Fibroblast of skin of back (primary cell): ENCODE measurements at regions not wholly inside any gene's neighbourhood (a gene's known extent, or its start where the extent isn't known, plus 50 kb on each side); places are given as distances from the start of the nearest gene placed in this dataset.
A peak's percentile ranks its signal among the peaks of the same experiment; 100 is the strongest.

ENCODE experiments used
- DNase-seq: peaks from one replicate; pipeline ENCODE4 v3.0.0-alpha.2; 2013

DNA sequence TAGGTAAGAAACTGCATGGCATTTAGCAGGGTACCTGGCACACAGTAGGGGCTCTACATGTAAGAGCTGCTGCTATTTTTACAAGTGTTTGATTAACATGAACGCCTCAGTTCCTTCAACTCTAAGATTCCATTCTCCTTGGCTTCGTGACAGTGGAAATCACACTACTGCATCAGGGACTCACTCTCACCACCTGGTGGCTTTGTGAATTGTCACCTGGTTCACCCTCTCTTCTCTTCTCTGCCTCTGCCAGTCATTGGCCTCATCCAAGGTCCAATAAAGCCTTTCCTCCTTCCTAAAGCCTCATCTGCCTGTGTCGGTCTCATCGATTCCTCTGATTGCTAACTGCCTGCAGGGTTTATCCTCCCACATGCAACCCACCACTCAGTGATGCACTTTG, 476.4 kb downstream of the VRK1 start:
- no peak for DNase-seq

GRCh38 chr14:97274626-97275025, 477.4 kb downstream of the VRK1 start:
- DNase-seq: no peak

- no peak for DNase-seq
Observed at GRCh38 chr14:97275276-97275675, 478.1 kb downstream of the VRK1 start.

DNA sequence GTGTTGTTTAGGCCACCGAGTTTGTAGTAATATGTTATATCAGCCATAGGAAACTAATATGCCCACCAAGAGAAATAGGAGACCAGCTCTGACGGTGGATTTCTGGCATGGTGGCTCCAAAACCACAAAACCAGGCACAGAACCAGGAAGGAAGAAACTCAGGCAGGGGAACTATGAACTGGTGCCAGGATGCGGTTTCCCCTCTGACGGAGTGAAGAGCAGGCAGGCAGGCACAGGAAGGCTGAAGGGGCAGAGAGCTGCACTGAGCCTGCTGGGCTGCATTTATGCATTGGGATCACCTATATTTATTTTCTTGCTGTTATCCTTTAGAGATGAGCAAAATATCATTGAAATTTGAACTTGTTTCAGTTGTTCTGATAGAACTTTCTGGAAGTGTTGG, 479.4 kb downstream of the VRK1 start:
- no peak for DNase-seq

DNA sequence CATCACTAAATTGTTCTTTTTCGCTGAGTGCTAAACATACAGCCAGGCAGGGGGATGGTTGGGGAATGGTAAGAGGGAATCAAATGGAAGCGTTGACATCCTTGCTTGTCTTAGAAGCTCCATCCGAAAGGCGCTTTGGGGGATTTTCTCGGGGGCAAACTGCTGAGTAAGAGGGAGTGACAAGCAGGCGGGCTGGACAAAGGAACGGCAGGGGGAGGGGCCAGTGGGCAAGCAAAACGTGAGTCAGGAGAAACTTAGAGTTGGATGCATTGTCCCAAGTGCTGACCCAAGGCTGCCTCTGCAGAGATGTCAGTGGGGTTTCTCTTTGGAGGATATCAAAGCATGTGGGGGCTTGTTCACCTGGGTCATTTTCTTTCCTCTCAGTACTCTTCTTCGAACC, 480.5 kb downstream of the VRK1 start:
- DNase-seq: no peak

- peak; percentile 83 for DNase-seq
Observed at GRCh38 chr14:97280526-97280925, 483.3 kb downstream of the VRK1 start.

- DNase-seq: no peak
Observed at GRCh38 chr14:97281741-97282140, 484.6 kb downstream of the VRK1 start.

GRCh38 chr14:97282210-97283004, 485.2 kb downstream of the VRK1 start:
- DNase-seq: no peak

GRCh38 chr14:97283005-97283403, 485.8 kb downstream of the VRK1 start:
- no peak for DNase-seq

DNA sequence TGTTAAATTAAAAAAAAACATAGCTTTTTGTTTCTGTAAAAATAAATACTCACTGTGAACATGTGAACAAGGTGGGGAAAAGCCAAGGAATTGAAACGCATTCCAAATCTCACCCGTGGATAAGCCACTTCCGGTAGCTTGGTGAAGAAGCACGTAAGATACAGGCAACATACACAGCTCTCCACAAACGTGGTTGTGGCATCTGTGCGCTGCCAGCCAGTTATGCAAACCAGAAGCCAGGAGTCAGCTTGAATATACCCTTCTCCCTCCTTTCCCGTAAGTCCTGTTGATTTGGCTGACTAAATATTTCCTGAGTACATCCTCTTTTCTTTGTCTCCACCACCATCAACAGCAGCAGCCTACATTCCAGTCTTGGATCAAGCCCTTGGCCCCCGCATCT, 486.2 kb downstream of the VRK1 start:
- DNase-seq: peak; percentile 20

DNA sequence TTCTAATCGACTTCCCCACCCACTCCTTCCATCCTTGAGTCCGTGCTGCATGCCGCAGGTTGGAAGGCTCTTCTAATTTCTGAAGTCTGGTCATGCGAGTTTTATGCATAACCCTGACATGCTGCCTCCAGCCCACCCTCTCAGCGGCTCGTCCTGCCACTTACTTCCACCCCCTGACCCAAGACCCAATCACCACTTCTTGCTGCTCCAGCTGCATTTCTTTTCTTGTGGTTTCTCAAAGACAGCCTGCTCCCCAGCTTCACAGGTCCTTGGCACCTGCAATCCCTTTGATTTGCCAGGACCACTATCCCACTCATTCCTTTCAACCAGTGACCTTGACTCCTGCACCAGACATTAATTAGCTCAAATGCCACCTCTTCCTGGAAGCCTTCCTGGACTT, 486.7 kb downstream of the VRK1 start:
- no peak for DNase-seq

DNA sequence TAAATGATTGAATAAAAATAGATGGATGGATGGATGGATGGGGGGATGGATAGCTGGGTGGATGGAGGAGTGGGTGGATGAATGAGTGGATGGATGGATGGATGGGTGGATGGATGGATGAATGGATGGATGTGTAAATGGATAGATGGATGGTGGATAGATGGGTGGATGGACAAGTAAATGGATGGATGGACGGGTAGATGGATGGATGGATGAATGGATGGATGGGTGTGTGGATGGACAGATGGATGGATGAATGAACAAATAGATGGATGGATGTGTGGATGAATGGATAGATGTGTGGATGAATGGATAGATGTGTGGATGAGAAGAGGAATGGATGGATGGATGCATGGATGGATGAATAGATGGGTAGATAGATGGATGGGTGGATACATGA, 490.8 kb downstream of the VRK1 start:
- DNase-seq: no peak

DNA sequence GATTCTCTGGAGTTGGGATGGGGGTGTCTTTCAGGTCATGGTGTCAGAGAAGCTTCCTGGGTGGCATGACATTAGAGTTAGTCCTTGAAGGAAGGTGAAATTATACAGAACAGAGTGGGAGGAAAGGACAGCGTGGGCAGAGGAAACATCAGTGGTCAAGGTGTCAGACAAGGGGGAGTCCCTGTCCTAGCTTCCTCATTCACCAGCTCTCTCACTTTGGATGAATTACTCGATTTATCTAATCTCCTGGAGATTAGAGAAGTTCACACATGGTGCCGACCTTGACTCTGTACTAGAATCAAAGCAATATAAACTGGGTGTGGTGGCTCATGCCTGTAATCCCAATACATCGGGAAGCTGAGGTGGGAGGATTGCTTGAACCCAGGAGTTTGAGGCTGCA, 492.9 kb downstream of the VRK1 start:
- DNase-seq: no peak

- no peak for DNase-seq
Observed at GRCh38 chr14:97290977-97291376, 493.8 kb downstream of the VRK1 start.

DNA sequence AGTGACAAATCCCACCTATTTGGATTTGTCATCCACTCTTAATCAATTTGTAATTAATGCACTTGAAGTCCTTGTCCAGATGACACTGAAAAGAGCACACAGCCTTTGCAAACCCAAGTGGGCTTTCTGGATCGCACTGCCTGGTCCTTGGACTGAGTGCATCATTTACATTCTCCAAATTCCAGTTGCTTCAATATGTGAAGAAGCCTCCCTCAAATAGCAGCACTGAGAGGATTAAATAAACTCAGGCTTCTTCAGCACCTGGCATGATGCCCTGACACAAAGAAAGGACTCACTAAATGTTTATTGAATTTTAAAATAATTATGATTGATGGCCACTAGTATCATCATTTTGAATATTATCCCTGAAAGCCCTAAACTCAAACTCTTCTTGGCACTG, 496.5 kb downstream of the VRK1 start:
- peak; percentile 53 for DNase-seq

GRCh38 chr14:97295108-97295710, 498.0 kb downstream of the VRK1 start:
- DNase-seq: no peak

DNA sequence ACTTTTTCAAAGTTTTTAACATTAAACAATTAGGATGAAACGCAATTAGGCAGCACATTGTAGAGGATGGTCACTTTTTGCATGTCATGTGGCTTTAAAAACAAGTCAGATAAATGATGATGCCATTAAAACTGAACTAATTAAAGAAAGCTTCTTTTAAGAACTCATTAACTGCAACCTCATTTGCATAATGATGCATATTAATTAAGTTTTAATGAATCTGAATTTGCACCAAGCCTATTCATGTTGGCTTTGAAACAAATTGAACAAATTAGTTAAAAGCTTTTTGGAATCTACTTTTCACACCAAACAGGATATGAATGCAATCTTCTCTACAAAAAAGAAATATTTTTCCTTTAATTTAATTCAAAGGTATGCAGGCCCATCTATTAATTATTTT, 499.0 kb downstream of the VRK1 start:
- DNase-seq: no peak

- no peak for DNase-seq
Observed at GRCh38 chr14:97297100-97297499, 499.9 kb downstream of the VRK1 start.

DNA sequence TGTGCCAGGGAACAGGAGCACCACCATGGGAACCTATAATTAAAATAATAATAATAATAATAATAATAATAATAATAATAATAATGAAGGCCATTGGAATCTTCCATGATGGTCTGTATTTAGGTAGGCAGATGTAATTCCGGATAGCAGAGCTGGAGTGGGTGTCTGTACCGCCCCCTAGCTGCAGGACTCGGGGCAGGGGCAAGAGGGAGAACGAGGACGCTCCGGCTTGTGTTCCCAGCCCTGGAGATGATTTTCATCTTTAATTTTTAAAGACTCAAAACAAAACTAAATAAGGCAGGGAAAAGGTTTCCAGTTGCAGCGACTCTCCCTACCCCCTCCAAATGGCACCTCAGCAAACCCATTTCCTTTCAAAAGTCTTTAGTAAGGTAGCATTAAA, 501.1 kb downstream of the VRK1 start:
- no peak for DNase-seq

DNA sequence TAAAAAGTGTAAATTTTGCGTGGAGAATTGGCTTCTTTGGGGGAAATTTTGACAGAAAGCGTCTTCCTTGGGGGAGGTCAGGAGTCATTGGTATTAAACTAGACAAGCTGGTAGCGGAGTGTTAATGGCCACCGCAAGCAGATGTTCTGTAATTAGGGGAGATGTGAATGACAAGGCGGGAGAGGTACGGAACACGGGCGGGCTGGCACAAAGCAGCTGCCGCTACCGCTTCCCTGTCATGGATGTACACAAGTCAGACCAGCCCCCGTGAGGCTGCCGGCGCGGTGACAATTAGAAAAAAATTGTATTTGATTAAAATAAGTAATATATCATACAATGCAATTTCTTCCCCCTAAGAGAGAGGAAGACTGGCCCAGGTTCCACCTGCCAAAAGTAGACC, 501.6 kb downstream of the VRK1 start:
- no peak for DNase-seq

- no peak for DNase-seq
Observed at GRCh38 chr14:97299661-97300060, 502.5 kb downstream of the VRK1 start.

DNA sequence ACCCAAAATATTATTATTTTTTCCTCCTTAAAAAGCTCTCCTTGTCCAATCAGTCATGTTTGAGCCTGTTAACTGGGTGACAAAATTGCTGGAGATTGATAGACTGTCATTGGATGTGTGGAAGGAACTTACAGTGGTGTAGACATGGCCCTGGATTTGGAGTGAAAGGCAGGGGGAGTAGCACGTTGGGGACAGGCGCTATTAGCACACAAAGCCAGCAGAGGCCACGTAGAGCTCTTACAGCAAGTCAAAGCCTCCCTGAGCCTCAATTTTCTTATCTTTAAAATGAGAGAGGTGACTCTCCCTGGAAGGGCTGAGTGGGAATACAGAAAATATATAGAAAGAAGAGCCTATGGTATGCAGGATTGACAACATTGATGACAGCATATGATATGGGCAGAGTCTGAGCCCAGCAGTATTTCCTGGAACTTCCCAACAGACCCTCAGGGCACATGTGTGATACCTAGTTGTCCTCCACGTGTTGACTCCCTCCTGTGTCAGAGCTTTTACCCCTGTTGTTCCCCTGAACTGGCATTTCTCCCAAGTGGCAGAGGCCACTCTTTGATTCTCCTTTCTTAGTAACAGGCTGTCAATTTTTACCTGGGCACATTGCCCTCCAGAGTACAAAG, 504.9 kb downstream of the VRK1 start:
- no peak for DNase-seq

GRCh38 chr14:97306133-97306759, 509.1 kb downstream of the VRK1 start:
- no peak for DNase-seq
